ENCODE measurements at regions not wholly inside any gene's neighbourhood (a gene's known extent, or its start where the extent isn't known, plus 50 kb on each side); places are given as distances from the start of the nearest gene placed in this dataset.

DNA sequence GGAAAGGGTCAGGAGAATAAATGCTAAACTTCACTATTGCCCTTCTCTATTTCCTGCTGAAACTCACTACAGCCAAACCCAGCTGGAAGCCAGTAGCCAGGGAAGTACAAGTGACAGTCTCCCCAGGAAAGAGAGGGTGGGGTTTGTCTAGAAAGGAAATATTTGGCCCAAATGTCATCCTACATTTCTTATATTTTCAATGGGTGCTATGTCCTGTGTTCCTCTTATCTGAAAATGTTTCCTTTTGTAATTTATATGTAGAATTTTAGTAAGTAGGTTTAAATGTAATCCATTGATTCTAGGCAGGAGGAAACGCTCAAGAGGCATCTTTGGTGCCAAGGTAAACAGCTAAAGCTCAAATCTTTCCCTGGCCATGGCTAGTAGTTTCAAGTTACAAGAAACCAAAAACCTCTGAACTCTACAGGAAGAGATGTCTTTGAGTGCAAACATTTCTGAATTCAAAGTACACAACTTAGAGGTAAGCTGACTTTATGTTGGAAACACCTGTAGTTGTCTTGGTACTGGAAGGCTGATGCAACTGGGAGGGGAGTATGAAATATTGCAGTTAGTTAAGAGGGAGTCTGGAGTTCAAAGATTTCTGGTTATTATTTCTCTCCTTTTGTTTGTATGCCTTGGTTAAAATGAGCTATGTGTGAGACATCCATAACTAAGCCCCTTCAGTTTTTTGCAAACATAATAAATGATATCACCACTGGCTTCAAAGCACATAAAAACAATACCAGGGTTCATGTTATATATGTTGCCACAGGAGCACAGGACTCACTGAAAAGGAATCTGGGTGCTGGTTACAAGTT is 356.1 kb upstream of the ZC3H15 start:
- no peak overlapping the region for H3K4me3 ChIP-seq (ENCODE audit: low read length)
- TF ChIP-seq, protein P1, sequence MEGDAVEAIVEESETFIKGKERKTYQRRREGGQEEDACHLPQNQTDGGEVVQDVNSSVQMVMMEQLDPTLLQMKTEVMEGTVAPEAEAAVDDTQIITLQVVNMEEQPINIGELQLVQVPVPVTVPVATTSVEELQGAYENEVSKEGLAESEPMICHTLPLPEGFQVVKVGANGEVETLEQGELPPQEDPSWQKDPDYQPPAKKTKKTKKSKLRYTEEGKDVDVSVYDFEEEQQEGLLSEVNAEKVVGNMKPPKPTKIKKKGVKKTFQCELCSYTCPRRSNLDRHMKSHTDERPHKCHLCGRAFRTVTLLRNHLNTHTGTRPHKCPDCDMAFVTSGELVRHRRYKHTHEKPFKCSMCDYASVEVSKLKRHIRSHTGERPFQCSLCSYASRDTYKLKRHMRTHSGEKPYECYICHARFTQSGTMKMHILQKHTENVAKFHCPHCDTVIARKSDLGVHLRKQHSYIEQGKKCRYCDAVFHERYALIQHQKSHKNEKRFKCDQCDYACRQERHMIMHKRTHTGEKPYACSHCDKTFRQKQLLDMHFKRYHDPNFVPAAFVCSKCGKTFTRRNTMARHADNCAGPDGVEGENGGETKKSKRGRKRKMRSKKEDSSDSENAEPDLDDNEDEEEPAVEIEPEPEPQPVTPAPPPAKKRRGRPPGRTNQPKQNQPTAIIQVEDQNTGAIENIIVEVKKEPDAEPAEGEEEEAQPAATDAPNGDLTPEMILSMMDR (conservative IDR thresholded peaks at IDR 0.05; ENCODE audit: low read length), result no peak
- DNase-seq (ENCODE audit: low read depth), result no peak

GRCh38 chr2:186130748-186131641 is 355.1 kb upstream of the ZC3H15 start:
- TF ChIP-seq, protein P1 (conservative IDR thresholded peaks at IDR 0.05; ENCODE audit: low read length), result no peak
- no peak for DNase-seq (ENCODE audit: low read depth)

DNA sequence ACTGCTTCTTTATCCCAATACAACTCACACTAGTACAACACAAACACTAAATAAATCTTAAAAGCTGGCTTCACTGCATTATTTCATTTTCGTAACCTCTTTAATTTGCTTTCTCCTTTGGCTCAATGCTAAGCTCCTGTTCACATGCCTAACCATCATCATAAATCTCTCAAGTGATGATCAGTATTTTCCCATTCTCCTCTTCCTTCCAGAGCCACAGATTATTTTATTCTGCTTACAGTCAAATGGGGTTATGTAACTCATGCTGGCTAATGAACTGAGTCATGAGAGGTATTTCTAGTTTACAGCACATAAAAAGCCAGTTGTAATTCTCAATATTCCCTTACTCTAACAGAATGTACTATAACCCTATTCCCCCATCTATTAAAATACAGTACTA is 350.4 kb upstream of the ZC3H15 start:
- TF ChIP-seq, protein P1 (conservative IDR thresholded peaks at IDR 0.05; ENCODE audit: low read length), result no peak
- peak; percentile 15 for DNase-seq (ENCODE audit: low read depth)
- no peak overlapping the region for H3K4me3 ChIP-seq (ENCODE audit: low read length)

More at GRCh38 chr2:186130748-186131641, 355.1 kb upstream of the ZC3H15 start:
- no peak overlapping the region for H3K4me3 ChIP-seq (ENCODE audit: low read length)

DNA sequence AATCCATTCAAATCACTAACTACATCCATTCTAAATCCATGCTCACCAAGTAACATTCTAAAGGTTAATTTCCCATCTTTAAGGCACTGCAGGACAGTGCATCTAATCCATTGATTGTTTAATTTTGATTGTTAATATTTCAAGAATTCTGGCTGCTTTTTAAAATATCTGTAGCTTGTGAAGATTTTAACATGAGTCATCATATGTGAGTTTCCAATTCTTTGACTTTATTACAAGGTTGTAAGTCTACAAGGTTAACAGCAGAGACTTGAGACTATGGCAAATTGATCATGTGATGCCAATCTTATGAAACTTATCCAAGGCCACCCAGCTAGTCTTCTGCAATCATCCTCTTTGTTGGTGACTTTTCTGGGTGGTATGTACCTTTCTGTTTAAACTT is 349.2 kb upstream of the ZC3H15 start:
- no peak for DNase-seq (ENCODE audit: low read depth)
- no peak overlapping the region for H3K4me3 ChIP-seq (ENCODE audit: low read length)
- TF ChIP-seq, protein P1 (conservative IDR thresholded peaks at IDR 0.05; ENCODE audit: low read length), result no peak

- TF ChIP-seq, protein P1 (conservative IDR thresholded peaks at IDR 0.05; ENCODE audit: low read length), result no peak
These were observed 347.2 kb upstream of the ZC3H15 start for GRCh38 chr2:186138845-186139244.

GRCh38 chr2:186159101-186159500 is 327.0 kb upstream of the ZC3H15 start:
- no peak overlapping the region for H3K4me3 ChIP-seq (ENCODE audit: low read length)
- TF ChIP-seq, protein P1 (conservative IDR thresholded peaks at IDR 0.05; ENCODE audit: low read length), result no peak
- DNase-seq (ENCODE audit: low read depth), result peak; percentile 11

More at GRCh38 chr2:186138845-186139244, 347.2 kb upstream of the ZC3H15 start:
- no peak for DNase-seq (ENCODE audit: low read depth)
- H3K4me3 ChIP-seq (ENCODE audit: low read length), result no peak overlapping the region
